HG02885 (cell line): ENCODE measurements at regions not wholly inside any gene's neighbourhood (a gene's known extent, or its start where the extent isn't known, plus 50 kb on each side); places are given as distances from the start of the nearest gene placed in this dataset.

Source experiments
- ATAC-seq: cut with Tn5 transposase; IDR thresholded peaks from one replicate; pipeline ENCODE4 v1.9.1; 2021; ENCODE audit warnings: mild to moderate bottlenecking; ENCODE audit not compliant: unreplicated experiment, poor library complexity

GRCh38 chr4:153943738-153944415, 155.0 kb upstream of the SFRP2 start:
- ATAC-seq: no peak

DNA sequence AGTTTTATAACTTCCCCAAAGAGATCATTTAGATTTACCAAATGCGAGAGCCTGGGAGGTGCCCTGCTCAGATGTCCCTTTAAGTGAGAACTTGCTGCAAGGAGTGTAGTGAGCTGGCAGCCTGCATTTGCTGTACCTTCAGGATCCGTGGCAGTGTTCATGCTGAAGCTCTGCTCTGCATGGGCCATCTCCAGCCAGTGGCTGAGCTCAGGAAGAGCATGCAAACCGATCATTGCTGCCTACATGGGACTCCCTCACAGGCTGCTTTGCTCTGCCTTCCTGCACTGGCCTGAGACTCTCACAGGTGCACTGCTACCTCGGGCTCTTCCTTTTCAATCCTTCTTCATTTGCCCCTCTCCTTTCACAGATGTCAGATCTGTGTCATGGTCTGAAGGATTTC, 152.0 kb upstream of the SFRP2 start:
- no peak for ATAC-seq

GRCh38 chr4:153939570-153939969, 150.7 kb upstream of the SFRP2 start:
- ATAC-seq: no peak

- ATAC-seq: no peak
Observed at GRCh38 chr4:153938994-153939393, 150.1 kb upstream of the SFRP2 start.

GRCh38 chr4:153937289-153937688, 148.4 kb upstream of the SFRP2 start:
- ATAC-seq: no peak

- no peak for ATAC-seq
Observed at GRCh38 chr4:153936121-153936520, 147.2 kb upstream of the SFRP2 start.

- ATAC-seq: no peak
Observed at GRCh38 chr4:153934688-153935017, 145.8 kb upstream of the SFRP2 start.

GRCh38 chr4:153933915-153934687, 145.2 kb upstream of the SFRP2 start:
- ATAC-seq: no peak

DNA sequence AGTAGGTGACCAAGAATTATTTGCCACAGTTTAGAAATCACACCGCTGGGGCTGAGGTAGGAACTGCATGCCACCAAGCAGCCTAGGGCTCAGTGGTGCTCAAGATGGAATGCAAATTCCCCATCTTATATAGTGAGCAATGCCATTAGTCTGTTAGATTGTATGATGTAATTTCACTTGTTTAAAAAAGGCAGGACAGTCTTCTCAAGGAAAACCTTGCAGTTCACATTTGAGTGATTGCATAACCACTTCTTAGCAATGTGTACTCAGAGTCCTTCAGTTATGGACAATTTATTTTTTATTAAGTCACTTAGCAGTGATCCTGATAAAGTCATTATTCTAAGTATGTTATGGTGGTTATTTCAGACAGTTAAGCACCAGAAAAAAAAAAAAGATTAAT, 142.9 kb upstream of the SFRP2 start:
- no peak for ATAC-seq

- no peak for ATAC-seq
Observed at GRCh38 chr4:153929675-153930074, 140.8 kb upstream of the SFRP2 start.

DNA sequence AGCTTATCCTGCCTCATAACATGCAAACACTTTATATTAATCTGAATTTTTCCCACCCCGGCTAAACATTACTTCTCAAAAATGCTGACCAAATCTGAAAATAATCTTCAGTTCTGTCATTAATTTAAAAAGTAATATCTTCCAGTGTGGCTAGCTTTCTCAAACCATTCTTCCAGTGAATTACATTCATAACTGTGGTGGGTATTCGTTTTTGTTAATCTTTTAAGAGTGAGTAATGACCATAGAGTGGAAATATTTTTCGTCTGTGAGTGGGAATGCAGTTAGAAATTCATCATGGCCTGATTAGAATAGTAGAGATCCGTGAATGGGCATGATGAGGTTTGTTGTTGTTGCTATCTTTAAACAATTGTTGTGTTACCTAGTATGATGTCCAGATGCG, 138.6 kb upstream of the SFRP2 start:
- ATAC-seq: no peak

- ATAC-seq: no peak
Observed at GRCh38 chr4:153922148-153922547, 133.3 kb upstream of the SFRP2 start.

GRCh38 chr4:153919667-153920066, 130.8 kb upstream of the SFRP2 start:
- no peak for ATAC-seq

- ATAC-seq: peak; percentile 97
Observed at GRCh38 chr4:153916273-153916755, 127.4 kb upstream of the SFRP2 start.

DNA sequence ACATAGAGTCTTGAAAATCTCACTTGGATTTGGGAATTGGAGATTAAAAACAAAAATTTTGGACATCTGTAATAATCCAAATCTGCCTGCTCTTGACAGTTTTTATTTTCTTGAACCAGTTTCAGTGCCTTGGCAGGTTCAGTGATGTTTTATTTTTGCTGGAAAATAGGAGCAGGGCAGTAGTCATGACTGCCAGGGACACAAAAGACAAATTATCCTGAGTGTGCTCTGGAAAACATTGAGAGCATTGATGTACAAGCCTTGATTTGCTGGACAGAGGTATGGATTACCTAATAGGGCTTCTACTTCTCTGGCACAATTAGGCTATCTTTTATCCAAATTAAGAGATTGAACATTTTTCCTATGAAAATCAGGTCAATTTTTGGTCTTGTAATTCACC, 123.4 kb upstream of the SFRP2 start:
- ATAC-seq: no peak

- no peak for ATAC-seq
Observed at GRCh38 chr4:153909672-153910071, 120.8 kb upstream of the SFRP2 start.

DNA sequence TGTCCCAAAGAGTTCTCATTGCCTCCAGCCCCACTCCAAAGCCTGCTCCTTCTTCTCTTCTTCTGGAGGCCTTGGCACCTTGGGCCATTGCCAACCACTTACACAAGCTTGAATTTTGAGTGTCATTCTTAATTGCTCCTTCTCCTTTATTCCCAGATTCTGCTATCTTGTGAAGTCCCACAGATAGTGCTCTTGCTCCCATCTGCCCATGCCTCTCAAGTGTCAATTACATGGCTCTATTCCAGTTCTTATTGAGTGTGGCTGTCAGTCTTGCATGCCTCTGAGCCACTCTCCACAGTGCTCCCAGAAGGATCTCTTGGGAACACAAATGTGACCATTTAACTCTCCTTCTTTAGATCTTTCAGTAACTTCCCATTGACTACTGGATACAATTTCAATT, 117.3 kb upstream of the SFRP2 start:
- ATAC-seq: no peak

DNA sequence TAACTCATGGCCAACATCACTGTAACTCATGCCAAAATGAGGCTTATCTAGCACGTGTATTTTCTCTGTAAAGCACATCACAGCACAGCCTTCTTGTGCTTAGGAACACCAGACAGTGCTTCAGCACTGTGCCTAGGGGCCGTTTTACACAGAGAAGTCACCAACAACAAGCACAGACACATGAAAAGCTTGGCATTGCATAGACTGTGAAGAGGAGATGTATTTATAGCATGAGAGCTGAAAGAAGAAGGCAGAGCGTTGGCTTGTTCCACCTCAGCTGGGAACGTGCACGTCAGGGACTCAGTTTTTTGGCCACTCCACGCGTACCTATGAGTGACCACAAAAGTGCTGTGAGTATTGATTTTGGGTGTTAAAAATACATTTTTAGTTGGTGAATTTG, 116.3 kb upstream of the SFRP2 start:
- no peak for ATAC-seq

- no peak for ATAC-seq
Observed at GRCh38 chr4:153904011-153904410, 115.1 kb upstream of the SFRP2 start.

DNA sequence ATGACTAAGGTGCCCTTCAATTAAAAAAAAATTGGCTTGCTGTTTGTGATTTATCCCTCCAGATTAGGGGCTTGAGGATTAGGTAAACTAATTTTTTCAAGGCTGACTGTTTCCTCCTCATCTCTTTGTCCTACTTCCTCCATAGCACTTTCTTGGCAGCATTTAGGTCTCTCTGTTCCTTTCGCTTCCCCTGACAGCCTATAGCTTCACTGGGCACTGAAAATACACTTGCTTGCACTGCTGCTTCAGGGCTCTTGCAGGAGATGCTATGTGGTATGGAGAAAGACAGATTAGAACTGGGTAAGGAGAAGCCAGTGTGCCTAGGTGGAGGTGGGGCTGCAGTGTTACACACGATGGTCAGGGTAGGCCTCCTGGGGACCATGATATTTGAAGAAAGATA, 112.3 kb upstream of the SFRP2 start:
- ATAC-seq: no peak

GRCh38 chr4:153900426-153900825, 111.5 kb upstream of the SFRP2 start:
- no peak for ATAC-seq

- ATAC-seq: no peak
Observed at GRCh38 chr4:153890761-153891160, 101.9 kb upstream of the SFRP2 start.
